Naive B cell (primary cell): ENCODE measurements at regions not wholly inside any gene's neighbourhood (a gene's known extent, or its start where the extent isn't known, plus 50 kb on each side); places are given as distances from the start of the nearest gene placed in this dataset.

Experiments
- ATAC-seq, 2 donors: fragments of 150-1000 bp; cut with Tn5 transposase; 2 replicates each; pipeline ENCODE4 v1.10.0; 2021; ENCODE audit warnings: low read depth in 2 of 2, mild to moderate bottlenecking in 2 of 2, moderate library complexity in 2 of 2
- DNase-seq: peaks from one replicate; pipeline ENCODE4 v3.0.0; 2022
- H3K27ac Mint-ChIP-seq, 6 donors: one replicate each; pipeline ENCODE4 v1.8.0; 2020 to 2022; ENCODE audit warnings: mild to moderate bottlenecking in 6 of 6, mixed read lengths in 6 of 6, moderate library complexity in 5 of 6, inconsistent platforms in 2 of 6
- H3K27me3 Mint-ChIP-seq, 3 donors: one replicate each; pipeline ENCODE4 v1.8.0; 2021 to 2022; ENCODE audit warnings: mixed read lengths in 3 of 3, mild to moderate bottlenecking in 1 of 3
- H3K36me3 Mint-ChIP-seq, 2 donors: one replicate each; pipeline ENCODE4 v1.8.0; 2020 to 2022; ENCODE audit warnings: mixed read lengths in 2 of 2, inconsistent platforms in 1 of 2, mild to moderate bottlenecking in 1 of 2
- H3K4me1 Mint-ChIP-seq, 3 donors: one replicate each; pipeline ENCODE4 v1.8.0; 2020 to 2022; ENCODE audit warnings: mixed read lengths in 3 of 3, inconsistent platforms in 1 of 3, mild to moderate bottlenecking in 1 of 3, moderate library complexity in 1 of 3
- H3K4me3 Mint-ChIP-seq, 8 donors: one replicate each; pipeline ENCODE4 v1.8.0; 2020 to 2022; ENCODE audit warnings: mild to moderate bottlenecking in 8 of 8, mixed read lengths in 8 of 8, moderate library complexity in 8 of 8, inconsistent platforms in 2 of 8
- H3K9me3 Mint-ChIP-seq, 7 donors: one replicate each; pipeline ENCODE4 v1.8.0; 2020 to 2022; ENCODE audit warnings: mixed read lengths in 7 of 7, mild to moderate bottlenecking in 5 of 7, inconsistent platforms in 2 of 7, moderate library complexity in 1 of 7

DNA sequence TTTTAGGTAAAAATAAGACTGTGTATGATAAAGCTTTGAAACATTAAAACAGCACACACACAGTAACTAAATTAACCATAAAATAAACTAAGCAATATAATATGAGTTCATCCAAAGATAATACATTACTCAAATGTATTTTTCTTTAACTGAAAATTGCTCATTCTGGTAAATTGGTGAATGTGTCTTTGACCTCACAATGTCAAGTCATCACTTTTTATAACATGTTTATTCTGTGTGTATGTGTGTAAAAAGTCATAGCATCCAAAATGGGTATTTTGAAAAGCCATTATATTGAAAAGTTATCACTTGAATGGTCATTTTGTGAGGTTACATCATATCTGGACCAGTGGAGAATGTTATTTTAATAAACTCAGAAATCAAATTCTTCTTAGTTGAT, 724.6 kb downstream of the ADGRL2 start:
- H3K4me3 Mint-ChIP-seq = no peak overlapping the region
- peaks cover 0 to 5% (median 2%) of the 10 kb centered on the region in 7 donors for H3K9me3 Mint-ChIP-seq
- DNase-seq = no peak
- no peaks in the 10 kb centered on the region for H3K36me3 Mint-ChIP-seq
- no peaks in the 10 kb centered on the region for H3K27me3 Mint-ChIP-seq
- H3K4me1 Mint-ChIP-seq = no peaks in the 10 kb centered on the region
- ATAC-seq = no peak
- H3K27ac Mint-ChIP-seq = no peak overlapping the region

DNA sequence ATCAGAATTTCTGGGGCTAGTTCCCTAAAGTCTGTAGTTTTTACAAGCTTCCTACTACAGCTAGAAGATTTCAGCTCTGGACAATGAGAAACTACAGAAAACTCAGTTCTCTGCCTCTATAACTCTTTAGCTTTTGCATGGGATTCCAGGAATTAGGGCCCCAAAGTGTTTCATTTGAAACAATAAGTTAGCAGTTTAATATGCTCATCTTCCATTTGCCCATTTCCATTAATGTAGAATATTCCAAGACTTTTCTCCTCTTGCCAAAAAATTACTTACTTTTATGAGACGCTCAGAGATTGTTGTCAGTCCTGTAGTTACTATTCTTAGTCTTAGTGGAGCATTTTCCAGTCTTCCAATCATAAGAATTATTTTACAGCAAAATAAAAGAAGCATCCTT, 719.9 kb downstream of the ADGRL2 start:
- ATAC-seq (no peak), DNase-seq (no peak)
- Mint-ChIP-seq H3K4me3 (no peak overlapping the region), H3K36me3 (no peaks in the 10 kb centered on the region), H3K27ac (no peak overlapping the region), H3K27me3 (no peaks in the 10 kb centered on the region), H3K9me3 (no peaks in the 10 kb centered on the region), H3K4me1 (no peaks in the 10 kb centered on the region)

DNA sequence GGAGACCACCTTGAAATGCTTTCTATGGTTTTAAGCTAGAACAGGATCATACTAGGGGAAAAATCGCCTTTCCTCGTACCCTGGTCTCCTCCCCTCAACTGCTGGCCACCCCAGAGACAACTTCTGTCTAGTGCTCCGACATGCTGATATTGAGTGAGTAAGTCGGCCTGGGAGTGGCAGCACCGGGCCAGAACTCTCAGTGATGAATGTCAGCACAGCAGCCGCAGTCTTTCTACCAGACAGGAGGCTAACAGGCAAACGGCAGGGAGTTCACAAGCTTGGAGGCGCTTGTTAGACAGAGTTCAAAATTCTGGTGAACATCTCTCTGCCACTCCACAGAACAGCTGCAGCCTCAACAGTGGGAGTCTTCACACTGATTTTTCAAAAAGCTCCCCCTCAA, 716.9 kb downstream of the ADGRL2 start:
- no peak overlapping the region for H3K4me3 Mint-ChIP-seq
- ATAC-seq = no peak
- no peak overlapping the region for H3K27ac Mint-ChIP-seq
- H3K9me3 Mint-ChIP-seq = peaks cover 0 to 2% (median 0%) of the 10 kb centered on the region in 7 donors
- no peak for DNase-seq
- no peaks in the 10 kb centered on the region for H3K4me1 Mint-ChIP-seq
- no peaks in the 10 kb centered on the region for H3K27me3 Mint-ChIP-seq
- no peaks in the 10 kb centered on the region for H3K36me3 Mint-ChIP-seq

DNA sequence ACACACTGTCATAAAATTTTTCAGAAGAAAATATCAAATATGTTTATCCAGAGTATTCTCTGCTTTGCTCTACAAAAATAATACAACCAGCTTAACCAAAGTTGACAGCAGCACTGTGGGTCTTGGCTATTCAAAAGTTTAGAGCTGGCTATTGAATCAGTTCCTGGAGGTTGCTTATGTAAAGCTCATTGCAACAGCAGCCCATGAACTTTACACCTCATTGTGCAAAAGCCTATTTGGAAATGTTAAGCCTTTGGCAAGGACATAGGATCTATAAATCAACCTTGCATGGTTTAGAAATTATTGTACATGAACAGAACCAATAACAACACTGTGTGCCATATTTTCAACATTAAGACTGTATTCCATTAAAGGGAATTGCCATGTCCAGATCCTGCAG, 714.9 kb downstream of the ADGRL2 start:
- no peaks in the 10 kb centered on the region for H3K36me3 Mint-ChIP-seq
- DNase-seq (no peak), ATAC-seq (no peak)
- peaks cover 0 to 2% (median 0%) of the 10 kb centered on the region in 7 donors for H3K9me3 Mint-ChIP-seq
- no peaks in the 10 kb centered on the region for H3K4me1 Mint-ChIP-seq
- no peak overlapping the region for H3K27ac Mint-ChIP-seq
- no peaks in the 10 kb centered on the region for H3K27me3 Mint-ChIP-seq
- H3K4me3 Mint-ChIP-seq = no peak overlapping the region

DNA sequence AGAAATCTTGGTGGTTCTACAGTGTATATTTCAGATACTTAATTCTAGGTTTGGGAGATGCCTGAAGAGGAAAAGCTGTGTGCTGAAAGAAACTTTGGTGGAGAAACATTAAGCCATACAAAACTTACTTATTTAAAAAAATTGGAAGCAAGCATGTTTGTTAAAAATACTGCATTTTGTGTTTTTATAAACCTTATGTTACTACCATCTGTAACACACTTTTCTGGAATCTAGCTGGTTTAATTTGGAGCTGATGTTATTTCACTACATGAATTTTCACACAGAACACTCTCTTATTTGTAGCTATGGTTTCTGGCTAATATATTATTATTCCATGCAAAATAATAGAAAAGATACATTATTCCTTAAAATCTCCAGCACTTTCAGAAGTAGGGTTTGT, 710.7 kb downstream of the ADGRL2 start:
- H3K4me1 Mint-ChIP-seq = no peaks in the 10 kb centered on the region
- DNase-seq (no peak), ATAC-seq (no peak)
- H3K4me3 Mint-ChIP-seq = no peak overlapping the region
- H3K27ac Mint-ChIP-seq = no peak overlapping the region
- H3K9me3 Mint-ChIP-seq = peaks cover 0 to 2% (median 0%) of the 10 kb centered on the region in 7 donors
- H3K27me3 Mint-ChIP-seq = no peaks in the 10 kb centered on the region
- no peaks in the 10 kb centered on the region for H3K36me3 Mint-ChIP-seq

DNA sequence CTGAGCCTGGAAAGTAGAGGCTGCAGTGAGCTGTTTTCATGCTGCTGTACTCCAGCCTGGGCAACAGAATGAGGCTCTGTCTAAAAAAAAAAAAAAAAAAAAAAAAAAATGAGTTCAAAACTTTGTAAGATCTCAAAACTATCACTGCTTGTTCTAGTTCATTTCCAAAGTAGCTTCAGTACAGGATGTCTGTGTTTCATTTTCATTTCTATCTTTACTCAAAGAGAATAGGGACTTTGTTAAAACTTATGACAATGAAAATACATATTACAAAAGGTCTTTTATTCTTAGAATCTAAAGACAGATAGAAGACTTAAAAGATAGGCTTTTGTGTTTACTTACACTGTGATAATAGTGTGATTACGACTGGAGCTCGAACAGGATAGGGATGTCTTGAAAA, 709.7 kb downstream of the ADGRL2 start:
- DNase-seq = no peak
- Mint-ChIP-seq H3K36me3 (no peaks in the 10 kb centered on the region), H3K9me3 (peaks cover 0 to 2% (median 0%) of the 10 kb centered on the region in 7 donors), H3K27ac (no peak overlapping the region), H3K27me3 (no peaks in the 10 kb centered on the region), H3K4me3 (no peak overlapping the region), H3K4me1 (no peaks in the 10 kb centered on the region)
- no peak for ATAC-seq

DNA sequence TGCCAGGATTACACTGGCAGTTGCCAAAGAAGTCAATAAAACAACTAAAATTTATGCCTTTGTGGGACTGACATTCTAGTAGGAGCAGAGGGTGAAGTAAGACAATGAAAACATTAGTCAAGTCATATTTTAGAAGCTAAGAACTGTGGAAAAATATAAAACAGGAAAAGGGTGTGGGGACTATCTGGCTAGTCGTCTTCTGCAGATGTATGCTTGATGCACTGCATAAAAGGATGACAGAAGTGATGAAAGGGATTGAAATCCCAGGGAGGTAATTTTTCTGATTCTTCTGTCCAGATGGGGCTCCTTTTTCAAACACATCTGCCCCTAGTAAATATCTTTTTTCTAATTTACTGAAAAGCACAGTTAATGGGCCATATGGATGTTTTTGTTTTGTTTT, 706.3 kb downstream of the ADGRL2 start:
- no peaks in the 10 kb centered on the region for H3K27me3 Mint-ChIP-seq
- ATAC-seq (no peak), DNase-seq (no peak)
- H3K9me3 Mint-ChIP-seq = no peaks in the 10 kb centered on the region
- no peak overlapping the region for H3K27ac Mint-ChIP-seq
- no peaks in the 10 kb centered on the region for H3K4me1 Mint-ChIP-seq
- no peak overlapping the region for H3K4me3 Mint-ChIP-seq
- H3K36me3 Mint-ChIP-seq = no peaks in the 10 kb centered on the region

DNA sequence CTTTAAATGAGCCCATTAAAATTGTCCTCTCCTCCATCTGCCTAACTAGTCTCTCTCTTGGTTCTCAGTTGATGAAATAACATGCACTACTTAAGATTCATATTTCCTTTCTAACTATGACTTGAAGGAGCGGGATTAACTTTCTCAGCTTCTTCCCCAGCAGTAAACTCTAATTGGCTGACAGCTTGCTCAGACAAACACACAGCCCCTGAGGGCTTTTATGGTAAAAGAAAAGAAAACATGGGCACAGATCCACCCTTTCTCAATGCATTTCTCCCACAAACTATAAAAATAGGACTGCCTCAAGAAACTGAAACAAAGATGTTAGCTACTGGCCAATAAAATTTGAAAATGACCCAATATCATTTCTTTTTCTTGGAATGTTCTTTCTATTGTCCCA, 703.1 kb downstream of the ADGRL2 start:
- DNase-seq (no peak), ATAC-seq (no peak)
- H3K9me3 Mint-ChIP-seq = no peaks in the 10 kb centered on the region
- no peaks in the 10 kb centered on the region for H3K36me3 Mint-ChIP-seq
- H3K27me3 Mint-ChIP-seq = no peaks in the 10 kb centered on the region
- H3K27ac Mint-ChIP-seq = no peak overlapping the region
- H3K4me3 Mint-ChIP-seq = no peak overlapping the region
- H3K4me1 Mint-ChIP-seq = no peaks in the 10 kb centered on the region

DNA sequence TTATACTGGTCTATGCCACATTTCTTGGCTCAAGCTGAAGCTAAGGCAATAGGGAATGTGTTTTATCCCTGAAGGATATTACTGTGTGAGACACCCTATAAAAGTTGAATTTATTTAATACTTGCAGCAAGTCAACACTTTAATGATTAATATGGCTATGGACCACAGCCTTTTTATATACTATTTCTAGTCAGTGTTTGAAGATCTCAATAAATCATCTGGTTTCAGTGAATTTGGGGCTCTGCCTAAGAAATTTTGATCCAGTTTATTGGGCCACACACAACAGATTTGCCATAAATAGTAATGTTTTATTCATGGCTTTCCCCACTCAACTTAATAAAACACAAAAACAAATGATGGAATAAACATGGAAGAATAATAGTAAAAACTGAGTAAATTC, 698.3 kb downstream of the ADGRL2 start:
- Mint-ChIP-seq H3K9me3 (peaks cover 10 to 39% (median 23%) of the 10 kb centered on the region in 7 donors), H3K36me3 (peaks cover 5 to 19% of the 10 kb centered on the region in 2 donors), H3K4me3 (no peak overlapping the region), H3K27ac (no peak overlapping the region), H3K27me3 (no peaks in the 10 kb centered on the region), H3K4me1 (no peaks in the 10 kb centered on the region)
- ATAC-seq = no peak
- DNase-seq = no peak

DNA sequence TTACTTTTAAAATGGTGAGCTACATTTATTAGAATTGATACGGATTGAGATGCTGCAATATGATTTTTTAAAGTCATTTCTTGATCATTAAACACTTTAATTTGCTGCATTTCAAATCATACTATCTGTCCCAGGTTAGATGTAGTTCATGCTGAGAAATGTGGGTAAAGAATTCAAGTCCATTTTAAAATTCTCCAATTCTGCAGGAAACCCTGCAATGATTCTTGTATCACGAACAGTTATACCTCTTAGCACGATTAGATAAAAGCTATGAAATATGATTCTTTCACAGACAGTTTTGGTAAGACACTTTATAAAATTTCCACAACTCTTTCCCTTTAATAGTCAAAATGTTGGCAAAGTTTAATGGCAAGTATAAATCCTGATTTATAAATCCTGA, 693.4 kb downstream of the ADGRL2 start:
- peaks cover 10 to 43% (median 25%) of the 10 kb centered on the region in 7 donors for H3K9me3 Mint-ChIP-seq

DNA sequence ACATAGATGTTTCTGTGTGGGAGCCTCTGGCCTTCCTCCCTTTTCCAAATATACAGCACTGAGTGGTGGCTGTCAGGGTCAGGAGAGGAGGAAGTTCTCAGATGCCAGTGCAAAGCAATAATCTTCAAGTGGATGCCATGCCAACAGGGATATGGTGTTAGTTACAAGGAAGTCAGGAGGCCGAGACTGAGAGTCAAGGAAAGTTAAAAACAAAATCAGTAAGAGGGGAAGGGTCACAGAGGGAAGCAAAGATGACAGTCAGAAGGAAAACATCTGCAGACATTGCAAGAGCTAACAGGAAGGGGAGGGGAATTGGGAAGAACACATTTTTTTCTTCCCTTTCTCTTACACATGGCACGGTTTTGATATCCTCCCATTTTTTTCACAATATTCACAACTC, 691.4 kb downstream of the ADGRL2 start:
- H3K36me3 Mint-ChIP-seq = peaks cover 5 to 13% of the 10 kb centered on the region in 2 donors
- no peak overlapping the region for H3K4me3 Mint-ChIP-seq
- H3K27ac Mint-ChIP-seq = no peak overlapping the region
- ATAC-seq = no peak
- no peaks in the 10 kb centered on the region for H3K4me1 Mint-ChIP-seq
- no peak for DNase-seq
- H3K27me3 Mint-ChIP-seq = no peaks in the 10 kb centered on the region
- peaks cover 6 to 35% (median 24%) of the 10 kb centered on the region in 7 donors for H3K9me3 Mint-ChIP-seq

More for the DNA sequence above, 693.4 kb downstream of the ADGRL2 start:
- ATAC-seq (no peak), DNase-seq (no peak)
- Mint-ChIP-seq H3K36me3 (peaks cover 5 to 19% of the 10 kb centered on the region in 2 donors), H3K27ac (no peak overlapping the region), H3K27me3 (no peaks in the 10 kb centered on the region), H3K4me1 (no peaks in the 10 kb centered on the region), H3K4me3 (no peak overlapping the region)

DNA sequence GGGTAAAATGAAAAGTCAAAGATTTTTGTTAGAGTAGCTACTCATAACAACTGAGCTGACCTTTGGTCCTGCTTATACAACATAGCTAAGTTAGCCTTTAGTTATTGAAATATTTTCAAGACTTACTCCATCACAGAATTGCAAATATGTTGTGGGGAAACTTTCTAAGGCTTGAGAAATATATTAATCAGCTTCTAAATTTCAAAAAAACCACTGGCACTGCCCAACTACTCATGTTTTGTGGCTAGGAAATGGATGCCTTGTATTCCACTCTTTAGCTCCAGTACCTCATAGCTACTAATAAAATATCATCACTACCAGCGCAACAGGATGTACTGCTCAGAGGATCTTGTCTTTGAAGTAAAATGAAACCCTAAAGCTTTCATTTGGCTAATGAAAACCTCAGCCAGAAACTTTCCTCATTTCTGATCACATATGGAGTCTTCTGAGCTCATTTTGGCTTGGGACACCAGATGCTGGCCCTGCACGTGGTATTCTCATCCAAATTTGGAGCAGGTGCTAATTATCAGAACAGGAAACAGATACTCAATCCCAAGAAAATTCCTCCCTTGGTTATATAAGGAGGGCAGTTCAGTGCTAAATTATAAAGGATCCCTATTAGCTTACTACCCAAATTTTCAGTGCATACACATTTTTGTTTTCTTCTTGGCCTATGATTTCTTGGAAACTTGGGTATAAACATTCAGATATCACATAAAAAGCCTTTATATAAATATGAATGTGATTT, 690.7 kb downstream of the ADGRL2 start:
- H3K27me3 Mint-ChIP-seq = no peaks in the 10 kb centered on the region
- H3K9me3 Mint-ChIP-seq = peaks cover 5 to 29% (median 20%) of the 10 kb centered on the region in 7 donors

DNA sequence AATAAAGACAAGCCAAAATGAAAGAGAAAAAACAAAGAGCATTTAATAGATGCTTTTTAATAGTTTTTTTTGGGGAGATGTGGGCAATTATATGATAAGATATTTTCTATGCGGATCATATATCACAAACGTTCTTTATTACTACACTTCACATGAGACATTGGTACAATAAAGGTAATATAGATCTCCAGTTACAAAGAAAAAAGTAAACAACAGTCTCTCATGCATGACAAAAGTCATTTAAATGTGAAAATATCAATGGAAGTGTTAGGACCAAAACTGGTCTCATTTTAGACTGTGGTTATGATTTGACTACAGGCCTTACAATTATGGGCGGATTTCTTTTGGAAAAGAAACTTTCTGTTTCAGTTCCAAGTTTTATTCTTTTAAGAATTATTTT, 687.0 kb downstream of the ADGRL2 start:
- ATAC-seq (no peak), DNase-seq (no peak)
- H3K9me3 Mint-ChIP-seq = peaks cover 0 to 1% (median 0%) of the 10 kb centered on the region in 7 donors
- no peak overlapping the region for H3K27ac Mint-ChIP-seq
- no peak overlapping the region for H3K4me3 Mint-ChIP-seq
- no peaks in the 10 kb centered on the region for H3K36me3 Mint-ChIP-seq
- no peaks in the 10 kb centered on the region for H3K27me3 Mint-ChIP-seq
- H3K4me1 Mint-ChIP-seq = no peaks in the 10 kb centered on the region

More for the DNA sequence above, 690.7 kb downstream of the ADGRL2 start:
- Mint-ChIP-seq H3K4me1 (no peaks in the 10 kb centered on the region), H3K27ac (no peak overlapping the region), H3K36me3 (peaks cover 5 to 8% of the 10 kb centered on the region in 2 donors), H3K4me3 (peak overlapping the region in 1 of 8 donors; percentile 26)
- ATAC-seq (no peak), DNase-seq (no peak)

DNA sequence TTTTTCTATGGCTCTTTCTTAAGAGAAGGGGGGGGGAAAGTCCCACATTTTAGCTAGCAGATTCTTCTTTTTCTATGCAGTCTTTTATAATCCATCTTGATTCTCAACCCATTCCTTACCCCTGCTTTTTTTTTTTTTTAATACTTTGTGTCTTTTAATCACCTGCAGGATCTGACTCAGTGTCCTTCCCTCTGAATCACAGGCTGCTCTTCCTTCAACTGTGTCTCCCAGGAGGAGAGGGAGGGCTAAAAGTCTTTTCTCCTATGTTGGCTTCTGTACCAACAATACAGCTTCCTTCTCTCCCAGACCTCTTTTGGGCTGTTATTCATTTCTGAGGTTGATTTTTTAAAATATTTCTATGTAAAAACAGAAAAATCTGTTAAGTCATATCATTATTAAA, 686.2 kb downstream of the ADGRL2 start:
- H3K9me3 Mint-ChIP-seq = peaks cover 0 to 1% (median 0%) of the 10 kb centered on the region in 7 donors
- ATAC-seq (no peak), DNase-seq (no peak)
- H3K27ac Mint-ChIP-seq = no peak overlapping the region
- H3K36me3 Mint-ChIP-seq = no peaks in the 10 kb centered on the region
- no peaks in the 10 kb centered on the region for H3K27me3 Mint-ChIP-seq
- no peak overlapping the region for H3K4me3 Mint-ChIP-seq
- no peaks in the 10 kb centered on the region for H3K4me1 Mint-ChIP-seq

DNA sequence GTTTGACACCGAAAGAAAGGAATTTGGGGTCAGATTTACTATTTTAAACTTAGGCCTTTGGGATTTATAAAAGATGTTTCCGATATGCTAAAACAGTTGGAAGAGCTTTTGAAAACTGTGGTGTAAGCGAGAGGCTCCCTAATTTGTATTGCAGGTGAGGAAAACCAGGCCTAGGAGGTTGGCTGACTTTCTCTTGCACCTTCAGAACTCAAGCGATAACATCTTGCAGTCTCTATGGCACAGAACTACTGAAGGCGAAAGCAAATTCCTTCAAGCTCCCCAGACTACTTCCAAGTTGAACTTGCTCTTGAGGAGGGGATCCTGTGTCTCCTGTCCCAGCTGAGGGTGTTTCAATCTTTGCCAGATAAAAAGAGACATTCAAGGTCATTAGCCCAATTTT, 685.7 kb downstream of the ADGRL2 start:
- ATAC-seq (no peak), DNase-seq (no peak)
- H3K9me3 Mint-ChIP-seq = peaks cover 0 to 1% (median 0%) of the 10 kb centered on the region in 7 donors
- H3K36me3 Mint-ChIP-seq = no peaks in the 10 kb centered on the region
- H3K27me3 Mint-ChIP-seq = no peaks in the 10 kb centered on the region
- H3K4me3 Mint-ChIP-seq = no peak overlapping the region
- no peak overlapping the region for H3K27ac Mint-ChIP-seq
- H3K4me1 Mint-ChIP-seq = no peaks in the 10 kb centered on the region
